ENCODE measurements at regions not wholly inside any gene's neighbourhood (a gene's known extent, or its start where the extent isn't known, plus 50 kb on each side); places are given as distances from the start of the nearest gene placed in this dataset.

GRCh38 chr12:125533434-125534029 lies 468.3 kb downstream of the AACS start:
- no peak overlapping the region for H3K27ac ChIP-seq
- no peaks in the 10 kb centered on the region for H3K79me2 ChIP-seq (ENCODE audit: insufficient read depth)
- TF ChIP-seq EZH2phosphoT487 (IDR thresholded peaks at IDR 0.05; ENCODE audit: insufficient read depth, low read depth) (no peak), EZH2 (IDR thresholded peaks at IDR 0.05; ENCODE audit: insufficient read depth, poor library complexity, severe bottlenecking) (no peak)
- H3K36me3 ChIP-seq (ENCODE audit: low read depth): no peaks in the 10 kb centered on the region
- 20 to 21% methylated on average over 26 to 28 of the region's 29 CpGs for WGBS, 2 experiments (ENCODE audit: low coverage in 1 of 2, low lambda C conversion rate in 2 of 2, missing lambda C conversion rate in 2 of 2)
- no peaks in the 10 kb centered on the region for H3F3A ChIP-seq (ENCODE audit: insufficient read depth)
- H3K9ac ChIP-seq: no peak overlapping the region
- no peaks in the 10 kb centered on the region for H3K4me1 ChIP-seq (ENCODE audit: insufficient read depth)
- no peaks in the 10 kb centered on the region for H3K27me3 ChIP-seq (replicated peaks; ENCODE audit: insufficient read depth)
- no peaks in the 10 kb centered on the region for H3K9me3 ChIP-seq (ENCODE audit: low read depth)
- H3K4me3 ChIP-seq: no peak overlapping the region
- in situ Hi-C loops (cut with MboI): no loop called here
- H3K9me2 ChIP-seq (ENCODE audit: insufficient read depth): no peaks in the 10 kb centered on the region
- no peak overlapping the region for H2AFZ ChIP-seq
- H3K4me2 ChIP-seq (ENCODE audit: unreplicated experiment): no peak overlapping the region
- DNase-seq: peak; percentile 10
- no peaks in the 10 kb centered on the region for H4K20me1 ChIP-seq (ENCODE audit: insufficient read depth)

- Histone ChIP-seq H4K20me1 (ENCODE audit: insufficient read depth) (no peaks in the 10 kb centered on the region), H3K27ac (no peak overlapping the region), H3K9me2 (ENCODE audit: insufficient read depth) (no peaks in the 10 kb centered on the region), H3K9me3 (ENCODE audit: low read depth) (no peaks in the 10 kb centered on the region), H3K9ac (no peak overlapping the region), H3K36me3 (ENCODE audit: low read depth) (no peaks in the 10 kb centered on the region), H3K4me1 (ENCODE audit: insufficient read depth) (no peaks in the 10 kb centered on the region), H3K4me3 (no peak overlapping the region), H3F3A (ENCODE audit: insufficient read depth) (no peaks in the 10 kb centered on the region), H3K4me2 (ENCODE audit: unreplicated experiment) (no peak overlapping the region), H3K79me2 (ENCODE audit: insufficient read depth) (no peaks in the 10 kb centered on the region), H3K27me3 (replicated peaks; ENCODE audit: insufficient read depth) (no peaks in the 10 kb centered on the region), H2AFZ (no peak overlapping the region)
- in situ Hi-C loops (cut with MboI): no loop called here
- DNase-seq: no peak
- WGBS, 2 experiments (ENCODE audit: low coverage in 1 of 2, low lambda C conversion rate in 2 of 2, missing lambda C conversion rate in 2 of 2): 20 to 26% methylated on average over 11 of the region's 11 CpGs
- TF ChIP-seq EZH2phosphoT487 (IDR thresholded peaks at IDR 0.05; ENCODE audit: insufficient read depth, low read depth) (no peak), EZH2 (IDR thresholded peaks at IDR 0.05; ENCODE audit: insufficient read depth, poor library complexity, severe bottlenecking) (no peak)
These were observed 473.4 kb downstream of the AACS start for GRCh38 chr12:125538401-125539199.

GRCh38 chr12:125540580-125541204 lies 475.5 kb downstream of the AACS start:
- no peaks in the 10 kb centered on the region for H3F3A ChIP-seq (ENCODE audit: insufficient read depth)
- no peaks in the 10 kb centered on the region for H3K36me3 ChIP-seq (ENCODE audit: low read depth)
- H2AFZ ChIP-seq: no peak overlapping the region
- no peaks in the 10 kb centered on the region for H4K20me1 ChIP-seq (ENCODE audit: insufficient read depth)
- no peak overlapping the region for H3K9ac ChIP-seq
- H3K27ac ChIP-seq: no peak overlapping the region
- no peaks in the 10 kb centered on the region for H3K9me3 ChIP-seq (ENCODE audit: low read depth)
- WGBS, 2 experiments (ENCODE audit: low coverage in 1 of 2, low lambda C conversion rate in 2 of 2, missing lambda C conversion rate in 2 of 2): 12 to 19% methylated on average over 5 of the region's 5 CpGs
- no peaks in the 10 kb centered on the region for H3K27me3 ChIP-seq (replicated peaks; ENCODE audit: insufficient read depth)
- H3K9me2 ChIP-seq (ENCODE audit: insufficient read depth): no peaks in the 10 kb centered on the region
- TF ChIP-seq EZH2phosphoT487 (IDR thresholded peaks at IDR 0.05; ENCODE audit: insufficient read depth, low read depth): no peak
- TF ChIP-seq EZH2 (IDR thresholded peaks at IDR 0.05; ENCODE audit: insufficient read depth, poor library complexity, severe bottlenecking): no peak
- H3K4me3 ChIP-seq: no peak overlapping the region
- H3K79me2 ChIP-seq (ENCODE audit: insufficient read depth): no peaks in the 10 kb centered on the region
- H3K4me2 ChIP-seq (ENCODE audit: unreplicated experiment): no peak overlapping the region
- no peaks in the 10 kb centered on the region for H3K4me1 ChIP-seq (ENCODE audit: insufficient read depth)
- in situ Hi-C loops (cut with MboI): no loop called here
- DNase-seq: no peak

GRCh38 chr12:125544960-125545359 lies 479.7 kb downstream of the AACS start:
- Histone ChIP-seq H2AFZ (no peak overlapping the region), H3K36me3 (ENCODE audit: low read depth) (no peaks in the 10 kb centered on the region), H3F3A (ENCODE audit: insufficient read depth) (no peaks in the 10 kb centered on the region), H3K4me2 (ENCODE audit: unreplicated experiment) (no peak overlapping the region), H3K4me1 (ENCODE audit: insufficient read depth) (no peaks in the 10 kb centered on the region), H4K20me1 (ENCODE audit: insufficient read depth) (no peaks in the 10 kb centered on the region), H3K4me3 (no peak overlapping the region), H3K9ac (no peak overlapping the region), H3K9me2 (ENCODE audit: insufficient read depth) (no peaks in the 10 kb centered on the region), H3K27ac (no peak overlapping the region), H3K9me3 (ENCODE audit: low read depth) (no peaks in the 10 kb centered on the region), H3K27me3 (replicated peaks; ENCODE audit: insufficient read depth) (no peaks in the 10 kb centered on the region), H3K79me2 (ENCODE audit: insufficient read depth) (no peaks in the 10 kb centered on the region)
- DNase-seq: no peak
- in situ Hi-C loops (cut with MboI): no loop called here
- TF ChIP-seq EZH2 (IDR thresholded peaks at IDR 0.05; ENCODE audit: insufficient read depth, poor library complexity, severe bottlenecking) (no peak), EZH2phosphoT487 (IDR thresholded peaks at IDR 0.05; ENCODE audit: insufficient read depth, low read depth) (no peak)
- 46 to 51% methylated on average over 3 of the region's 3 CpGs for WGBS, 2 experiments (ENCODE audit: low coverage in 1 of 2, low lambda C conversion rate in 2 of 2, missing lambda C conversion rate in 2 of 2)

All from GM23248 (cell line).